HUES48 (cell line): ENCODE measurements at regions not wholly inside any gene's neighbourhood (a gene's known extent, or its start where the extent isn't known, plus 50 kb on each side); places are given as distances from the start of the nearest gene placed in this dataset.

Experiments
- H3K27ac ChIP-seq: one replicate; pipeline ENCODE4 v1.7.0; 2013; ENCODE audit warnings: low read depth, low read length, inconsistent platforms
- H3K27me3 ChIP-seq: 2 replicates; pipeline ENCODE4 v1.6.1; 2013; ENCODE audit warnings: mild to moderate bottlenecking, low read length; ENCODE audit not compliant: control insufficient read depth, insufficient read depth
- H3K36me3 ChIP-seq: 2 replicates; pipeline ENCODE4 v1.6.1; 2013; ENCODE audit warnings: low read length; ENCODE audit not compliant: control insufficient read depth, insufficient read depth
- H3K4me1 ChIP-seq: 2 replicates; pipeline ENCODE4 v1.6.1; 2013; ENCODE audit warnings: mild to moderate bottlenecking, low read length; ENCODE audit not compliant: control insufficient read depth, insufficient read depth
- H3K4me3 ChIP-seq: 2 replicates; pipeline ENCODE4 v1.5.1; 2013; ENCODE audit warnings: mild to moderate bottlenecking, low read depth, low read length
- H3K9ac ChIP-seq: 2 replicates; pipeline ENCODE4 v1.6.1; 2013; ENCODE audit warnings: mild to moderate bottlenecking, low read depth, low read length, moderate library complexity
- H3K9me3 ChIP-seq: 2 replicates; pipeline ENCODE4 v1.6.1; 2013; ENCODE audit warnings: low read length; ENCODE audit not compliant: control insufficient read depth, insufficient read depth

- H3K9me3 ChIP-seq, result no peaks in the 10 kb centered on the region
- H3K9ac ChIP-seq, result no peak overlapping the region
- H3K27ac ChIP-seq, result no peak overlapping the region
- H3K27me3 ChIP-seq, result no peaks in the 10 kb centered on the region
- no peak overlapping the region for H3K4me3 ChIP-seq
- peaks cover 4% of the 10 kb centered on the region for H3K4me1 ChIP-seq
- H3K36me3 ChIP-seq, result no peaks in the 10 kb centered on the region
Observed at GRCh38 chr3:144444061-144444460, 472.4 kb downstream of the DIPK2A start.

GRCh38 chr3:144444546-144444945 is 472.9 kb downstream of the DIPK2A start:
- H3K9me3 ChIP-seq, result no peaks in the 10 kb centered on the region
- no peak overlapping the region for H3K9ac ChIP-seq
- no peaks in the 10 kb centered on the region for H3K27me3 ChIP-seq
- peaks cover 4% of the 10 kb centered on the region for H3K4me1 ChIP-seq
- H3K27ac ChIP-seq, result no peak overlapping the region
- no peak overlapping the region for H3K4me3 ChIP-seq
- H3K36me3 ChIP-seq, result no peaks in the 10 kb centered on the region

GRCh38 chr3:144455841-144456440 is 484.3 kb downstream of the DIPK2A start:
- Histone ChIP-seq H3K36me3 (no peaks in the 10 kb centered on the region), H3K9me3 (no peaks in the 10 kb centered on the region), H3K27me3 (no peaks in the 10 kb centered on the region), H3K4me1 (no peaks in the 10 kb centered on the region), H3K4me3 (no peak overlapping the region), H3K27ac (no peak overlapping the region), H3K9ac (no peak overlapping the region)

DNA sequence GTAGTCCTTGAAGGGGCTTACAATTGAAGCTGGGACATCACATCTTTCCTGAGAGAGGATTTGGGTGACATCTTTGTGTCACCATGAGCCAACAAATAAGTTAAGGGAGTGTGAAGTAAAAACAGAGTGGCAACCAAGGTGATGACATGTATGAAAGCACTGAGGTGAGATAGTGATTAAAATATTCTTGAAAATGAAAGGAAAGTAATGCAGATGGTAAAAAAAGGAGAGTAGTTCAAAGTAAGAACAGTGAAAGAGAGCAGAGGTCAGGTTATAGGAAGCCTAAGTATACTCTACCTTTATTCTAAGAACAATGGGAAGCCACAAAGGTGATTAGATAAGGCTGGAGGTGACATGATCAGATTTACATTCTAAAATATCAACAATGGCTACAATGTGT is 486.1 kb downstream of the DIPK2A start:
- Histone ChIP-seq H3K4me3 (no peak overlapping the region), H3K9me3 (no peaks in the 10 kb centered on the region), H3K27me3 (no peaks in the 10 kb centered on the region), H3K4me1 (no peaks in the 10 kb centered on the region), H3K36me3 (no peaks in the 10 kb centered on the region), H3K27ac (no peak overlapping the region), H3K9ac (no peak overlapping the region)

DNA sequence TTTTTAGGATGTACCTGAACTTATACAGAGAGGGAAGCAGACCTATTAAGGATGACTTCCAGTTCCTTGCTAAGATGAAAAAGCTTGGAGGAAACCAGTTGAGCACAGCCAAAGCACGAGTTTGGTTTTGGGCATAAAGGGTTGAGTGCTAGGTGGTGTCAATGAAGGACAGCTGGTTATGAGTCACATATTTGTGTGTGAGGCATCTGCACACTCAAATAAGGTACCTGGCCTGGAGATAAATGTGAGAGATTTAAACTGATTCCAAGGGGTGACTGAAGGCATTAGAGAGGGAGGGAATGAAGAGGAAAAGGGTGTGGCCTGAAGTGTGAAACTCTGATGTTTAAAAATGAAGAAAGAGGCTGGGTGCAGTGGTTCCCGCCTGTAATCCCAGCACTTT is 486.7 kb downstream of the DIPK2A start:
- Histone ChIP-seq H3K36me3 (no peaks in the 10 kb centered on the region), H3K27ac (peak overlapping the region; percentile 8), H3K4me3 (no peak overlapping the region), H3K9me3 (no peaks in the 10 kb centered on the region), H3K27me3 (no peaks in the 10 kb centered on the region), H3K9ac (no peak overlapping the region), H3K4me1 (no peaks in the 10 kb centered on the region)

GRCh38 chr3:144462337-144462736 is 490.7 kb downstream of the DIPK2A start:
- Histone ChIP-seq H3K9ac (no peak overlapping the region), H3K9me3 (no peaks in the 10 kb centered on the region), H3K4me1 (no peaks in the 10 kb centered on the region), H3K4me3 (no peak overlapping the region), H3K27ac (no peak overlapping the region), H3K27me3 (no peaks in the 10 kb centered on the region), H3K36me3 (no peaks in the 10 kb centered on the region)

GRCh38 chr3:144463911-144464310 is 492.3 kb downstream of the DIPK2A start:
- Histone ChIP-seq H3K4me1 (no peaks in the 10 kb centered on the region), H3K36me3 (no peaks in the 10 kb centered on the region), H3K27me3 (no peaks in the 10 kb centered on the region), H3K4me3 (no peak overlapping the region), H3K9ac (no peak overlapping the region), H3K27ac (no peak overlapping the region), H3K9me3 (no peaks in the 10 kb centered on the region)

DNA sequence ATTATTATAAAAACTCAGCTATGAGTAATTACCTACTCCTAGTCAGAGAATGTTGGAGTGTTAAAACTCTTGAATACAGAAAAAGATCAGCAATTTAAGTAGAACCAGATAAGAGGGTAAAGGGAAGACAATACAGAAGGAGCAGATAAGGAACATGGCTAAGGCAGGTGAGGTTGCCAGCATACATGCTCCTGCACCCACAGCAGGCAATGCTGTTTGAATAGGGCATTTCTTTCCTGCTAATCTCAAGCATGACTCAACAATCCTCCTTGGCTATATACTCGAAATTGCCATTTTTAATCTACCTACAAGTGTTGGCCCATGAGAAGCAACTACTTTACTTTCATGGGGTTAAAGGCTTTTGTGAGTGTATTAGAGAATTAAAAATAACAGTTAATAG is 494.5 kb downstream of the DIPK2A start:
- Histone ChIP-seq H3K9ac (no peak overlapping the region), H3K4me3 (no peak overlapping the region), H3K27ac (no peak overlapping the region), H3K36me3 (no peaks in the 10 kb centered on the region), H3K4me1 (peaks cover 8% of the 10 kb centered on the region), H3K27me3 (no peaks in the 10 kb centered on the region), H3K9me3 (no peaks in the 10 kb centered on the region)

- Histone ChIP-seq H3K27me3 (no peaks in the 10 kb centered on the region), H3K27ac (peak overlapping the region; percentile 11), H3K4me3 (no peak overlapping the region), H3K9me3 (no peaks in the 10 kb centered on the region), H3K9ac (no peak overlapping the region), H3K36me3 (no peaks in the 10 kb centered on the region), H3K4me1 (peaks cover 8% of the 10 kb centered on the region)
Observed at GRCh38 chr3:144466540-144466939, 494.9 kb downstream of the DIPK2A start.

GRCh38 chr3:144470666-144471065 is 499.0 kb downstream of the DIPK2A start:
- Histone ChIP-seq H3K27ac (no peak overlapping the region), H3K9me3 (no peaks in the 10 kb centered on the region), H3K4me3 (no peak overlapping the region), H3K4me1 (peaks cover 19% of the 10 kb centered on the region), H3K9ac (no peak overlapping the region), H3K36me3 (no peaks in the 10 kb centered on the region), H3K27me3 (no peaks in the 10 kb centered on the region)

DNA sequence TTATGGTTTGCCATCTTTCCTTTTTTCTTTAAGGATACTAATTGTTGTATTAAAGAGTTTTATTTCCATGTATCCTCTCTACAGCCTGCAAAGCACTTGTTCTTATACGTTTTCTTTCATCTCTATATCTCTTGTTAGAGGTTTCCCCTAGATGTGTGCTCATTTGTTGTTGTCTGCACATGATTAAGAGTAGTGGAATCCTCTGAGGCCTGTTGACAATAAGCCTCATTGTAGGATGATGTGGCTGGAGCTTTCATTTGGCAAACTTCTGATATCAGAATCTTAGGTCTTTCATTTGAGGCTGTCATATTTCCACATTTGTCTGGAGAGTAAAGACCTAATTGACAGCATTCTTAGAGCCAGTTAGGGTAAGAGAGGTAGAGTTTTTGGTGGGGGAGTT is 506.0 kb downstream of the DIPK2A start:
- Histone ChIP-seq H3K27me3 (no peaks in the 10 kb centered on the region), H3K4me1 (peaks cover 15% of the 10 kb centered on the region), H3K9me3 (no peaks in the 10 kb centered on the region), H3K27ac (no peak overlapping the region), H3K4me3 (no peak overlapping the region), H3K36me3 (no peaks in the 10 kb centered on the region), H3K9ac (no peak overlapping the region)
